LNCaP clone FGC (cell line): ENCODE measurements at regions not wholly inside any gene's neighbourhood (a gene's known extent, or its start where the extent isn't known, plus 50 kb on each side); places are given as distances from the start of the nearest gene placed in this dataset.

Experiments used
- DNase-seq: peaks from one replicate; pipeline ENCODE4 v3.0.0-alpha.2; 2011; ENCODE audit warnings: low read depth
- H3K4me3 ChIP-seq: 2 replicates; pipeline ENCODE4 v1.5.1; 2011; ENCODE audit warnings: mild to moderate bottlenecking, low read depth, low read length, control low read depth
- CTCF ChIP-seq: IDR thresholded peaks from 2 replicates; pipeline ENCODE4 v1.5.1; 2012; ENCODE audit warnings: mild to moderate bottlenecking; ENCODE audit not compliant: control insufficient read depth, insufficient read depth; ENCODE audit errors: extremely low read depth

- no peak for DNase-seq
- H3K4me3 ChIP-seq: no peak overlapping the region
- TF ChIP-seq CTCF: no peak
Observed at GRCh38 chr4:14928035-14928434, 74.2 kb upstream of the CPEB2 start.

GRCh38 chr4:14929669-14930068 is 72.6 kb upstream of the CPEB2 start:
- no peak for TF ChIP-seq CTCF
- no peak for DNase-seq
- H3K4me3 ChIP-seq: no peak overlapping the region

GRCh38 chr4:14934704-14935390 is 67.4 kb upstream of the CPEB2 start:
- no peak for DNase-seq
- no peak overlapping the region for H3K4me3 ChIP-seq
- TF ChIP-seq CTCF: no peak

GRCh38 chr4:14943749-14944148 is 58.5 kb upstream of the CPEB2 start:
- TF ChIP-seq CTCF: no peak
- DNase-seq: no peak
- no peak overlapping the region for H3K4me3 ChIP-seq

- no peak overlapping the region for H3K4me3 ChIP-seq
- no peak for TF ChIP-seq CTCF
- DNase-seq: no peak
Observed at GRCh38 chr4:14952352-14952751, 49.9 kb upstream of the CPEB2 start.
